Stimulated activated CD8-positive, alpha-beta memory T cell treated with anti-CD3 and anti-CD28 coated beads, Interleukin-15, amount 100 ng/mL, for 4 hours (primary cell): ENCODE measurements at regions not wholly inside any gene's neighbourhood (a gene's known extent, or its start where the extent isn't known, plus 50 kb on each side); places are given as distances from the start of the nearest gene placed in this dataset.

Experiments
- DNase-seq, 2 donors: peaks; one replicate each; pipeline ENCODE4 v3.0.0-alpha.2; 2020; ENCODE audit warnings: low read depth in 2 of 2

DNA sequence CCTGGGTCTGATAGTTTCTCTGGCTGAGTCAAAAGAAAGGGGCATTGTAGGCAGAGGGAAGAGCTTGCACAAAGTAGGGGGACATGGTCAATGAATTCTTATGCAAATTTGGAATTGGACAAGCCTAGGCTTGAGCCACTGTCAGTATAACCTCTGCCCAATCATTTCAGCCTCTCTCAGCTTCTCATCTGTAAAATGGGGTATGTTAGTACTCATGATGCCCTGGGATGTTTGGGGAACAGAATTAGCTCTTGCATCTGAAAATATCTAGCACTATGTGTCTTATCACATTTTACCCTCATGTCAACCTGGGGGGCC is 148.6 kb downstream of the DHX35 start:
- no peak for DNase-seq

DNA sequence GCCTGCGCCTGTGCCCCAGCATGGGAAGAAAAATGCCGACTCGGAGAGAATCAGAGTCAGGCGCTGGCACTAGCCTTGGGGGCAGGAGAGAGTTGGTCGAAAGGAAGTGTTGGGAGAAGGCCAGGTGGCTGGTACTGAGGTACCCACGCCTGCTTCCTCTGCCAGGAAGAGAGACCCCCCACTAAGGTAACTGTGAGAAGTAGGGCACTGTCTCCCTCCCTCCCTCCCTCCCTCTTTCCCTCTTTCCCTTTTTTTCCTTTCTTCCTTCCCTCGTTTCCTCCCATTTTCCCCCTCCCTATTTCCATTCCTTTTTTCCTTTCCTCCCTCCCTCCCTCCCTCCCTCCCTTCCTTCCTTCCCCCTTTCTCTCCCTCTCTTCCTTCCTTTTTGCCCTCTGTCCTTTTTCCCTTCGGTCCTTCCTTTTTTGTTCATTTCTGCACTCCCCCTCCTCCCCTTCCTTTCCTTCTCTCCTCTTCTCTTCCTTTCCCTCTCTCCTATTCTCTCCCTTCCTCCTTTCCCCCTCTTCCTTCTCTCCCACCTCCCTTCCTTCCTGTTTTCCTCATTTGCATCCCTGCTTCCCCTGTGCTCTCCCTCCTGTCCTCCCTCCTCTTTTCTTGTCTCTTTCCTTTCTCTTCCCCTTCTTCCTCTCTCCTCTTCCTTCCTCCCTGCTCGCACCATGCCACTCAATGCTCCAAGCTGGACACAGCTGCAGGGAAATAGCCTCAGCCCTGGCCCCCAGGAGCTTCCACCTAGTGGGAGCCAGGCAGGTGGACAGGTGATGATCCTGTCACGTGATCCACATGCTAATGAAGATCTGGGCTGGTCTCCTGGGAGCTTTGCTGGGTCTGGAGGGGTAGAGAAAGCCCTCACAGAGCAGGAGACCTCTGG is 148.0 kb downstream of the DHX35 start:
- DNase-seq, result no peak

DNA sequence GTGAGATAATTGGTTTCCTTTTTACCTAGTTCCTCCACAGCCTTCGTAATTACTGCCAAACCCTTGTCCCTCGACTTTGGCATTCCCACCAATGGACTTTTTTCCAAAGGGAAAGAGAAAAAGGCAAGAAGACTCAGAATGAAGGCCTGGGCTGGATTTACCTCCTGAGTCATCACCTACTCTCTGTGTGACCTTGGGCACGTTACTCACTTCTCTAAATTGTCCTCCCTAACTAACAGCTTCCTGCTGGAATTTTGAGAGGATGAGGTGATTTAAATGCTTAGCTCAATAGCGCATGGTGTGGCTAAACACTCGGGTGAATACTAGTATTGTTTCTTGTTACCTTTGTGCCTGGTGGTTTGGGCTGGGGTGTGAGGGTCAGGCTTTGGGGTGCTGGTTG is 146.6 kb downstream of the DHX35 start:
- DNase-seq, result no peak

DNA sequence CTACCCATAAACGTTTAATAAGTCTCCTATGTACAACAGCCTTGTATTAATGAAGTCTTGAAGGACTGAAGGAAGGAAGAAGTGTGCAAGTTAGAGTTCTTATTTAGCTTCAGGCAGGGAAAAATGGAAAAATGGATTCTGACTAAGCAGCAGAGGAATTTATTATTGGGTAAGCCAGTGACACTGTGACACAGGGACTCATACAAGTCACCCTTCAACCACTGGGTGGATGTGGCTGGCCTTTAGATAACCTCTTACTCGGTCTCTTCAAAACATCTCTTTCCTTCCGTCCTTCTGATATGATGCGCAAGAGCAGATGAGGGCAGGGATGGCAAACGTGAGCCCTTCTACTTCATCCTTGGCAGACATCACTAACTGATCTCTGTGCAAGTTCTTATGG is 145.6 kb downstream of the DHX35 start:
- no peak for DNase-seq

DNA sequence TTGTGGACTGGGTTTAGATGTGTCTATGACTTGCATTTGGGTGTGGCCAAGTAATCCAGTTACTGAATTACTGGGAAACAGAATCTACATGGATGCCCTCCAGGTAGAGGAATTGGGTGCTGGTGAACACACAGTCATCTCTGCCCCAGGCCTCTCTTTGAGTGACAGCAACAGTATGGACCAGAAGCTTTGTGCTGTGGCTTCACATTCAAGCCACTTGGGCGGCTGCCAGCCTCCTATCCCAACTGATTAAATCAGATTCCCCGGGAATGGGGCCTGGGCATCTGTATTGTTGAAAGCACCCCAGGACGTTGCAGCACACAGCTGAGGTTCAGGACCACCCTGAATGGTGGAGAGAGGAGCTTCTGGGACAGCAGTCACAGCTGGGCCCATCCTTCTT is 144.6 kb downstream of the DHX35 start:
- DNase-seq, result no peak

DNA sequence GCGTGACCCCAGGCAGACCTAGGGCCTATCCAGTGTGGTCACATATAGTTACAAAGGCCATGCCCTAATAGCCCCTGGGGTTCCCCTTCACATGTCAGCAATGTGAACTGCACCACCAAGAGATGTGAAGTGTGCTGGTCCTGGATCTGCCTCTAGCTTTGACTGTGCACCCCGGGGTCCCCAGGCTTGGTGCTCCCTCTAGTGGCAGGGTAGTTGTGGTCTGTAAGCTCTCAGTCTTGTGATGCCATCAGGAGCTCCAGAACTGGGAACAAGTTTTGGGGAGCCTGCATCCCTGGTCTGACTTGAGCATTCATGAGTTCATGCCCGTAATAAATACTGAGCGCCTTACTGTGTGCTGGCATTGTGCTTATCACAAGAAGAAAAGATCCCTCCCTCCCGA is 143.4 kb downstream of the DHX35 start:
- no peak for DNase-seq

DNA sequence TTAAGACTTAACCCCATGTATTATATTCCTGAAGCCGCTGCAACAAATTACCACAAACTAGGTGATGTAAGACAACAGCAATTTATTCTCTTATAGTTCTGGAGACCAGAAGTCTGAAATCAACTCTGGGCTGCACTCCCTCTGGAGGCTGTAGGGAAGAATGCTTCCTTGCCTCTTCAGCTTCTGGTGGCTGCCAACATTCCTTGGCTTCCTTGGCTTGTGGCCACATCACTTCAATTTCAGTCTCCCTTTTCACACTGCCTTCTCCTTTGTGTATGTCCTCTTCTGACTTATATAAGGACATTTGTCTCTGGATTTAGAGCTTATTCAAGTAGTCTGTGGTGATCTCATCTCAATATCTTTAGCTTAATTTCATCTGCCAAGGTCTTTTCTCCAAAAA is 141.6 kb downstream of the DHX35 start:
- no peak for DNase-seq

DNA sequence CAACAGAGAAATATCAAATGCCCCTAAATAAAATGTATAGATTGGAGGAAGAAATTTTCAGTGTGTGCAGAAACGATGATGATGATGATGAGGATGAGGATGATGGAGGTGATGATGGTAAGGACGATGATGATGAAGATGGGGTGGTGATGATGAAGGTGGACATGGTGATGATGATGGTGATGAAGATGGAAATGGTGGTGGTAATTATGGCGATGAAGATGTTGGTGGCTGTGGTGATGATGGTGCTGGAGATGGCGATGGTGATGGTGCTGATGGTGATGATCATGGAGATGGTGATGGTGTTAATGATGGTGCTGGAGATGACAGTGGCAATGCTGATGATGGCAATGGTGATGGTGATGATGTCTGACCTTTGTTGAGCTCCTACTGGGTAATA is 141.2 kb downstream of the DHX35 start:
- DNase-seq, result no peak

DNA sequence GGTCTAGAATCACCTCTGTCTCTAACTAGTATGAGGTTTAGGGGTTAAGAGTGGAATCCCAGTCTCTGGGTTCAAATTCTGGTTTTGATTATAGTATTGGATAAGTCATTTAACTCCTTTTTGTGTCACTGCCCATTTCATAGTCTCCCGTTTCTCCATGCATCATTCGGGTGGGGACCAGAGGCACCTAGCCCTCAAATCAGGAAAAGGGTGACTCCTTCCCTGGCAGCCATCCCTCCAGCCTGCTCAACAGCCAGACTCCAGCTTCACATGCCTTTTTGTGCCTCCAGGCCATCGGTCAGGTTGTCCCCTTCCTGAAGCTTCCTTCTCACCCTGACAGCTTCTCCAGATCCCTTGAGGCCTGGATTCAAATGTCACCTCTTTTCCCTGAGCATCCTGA is 139.8 kb downstream of the DHX35 start:
- no peak for DNase-seq

DNA sequence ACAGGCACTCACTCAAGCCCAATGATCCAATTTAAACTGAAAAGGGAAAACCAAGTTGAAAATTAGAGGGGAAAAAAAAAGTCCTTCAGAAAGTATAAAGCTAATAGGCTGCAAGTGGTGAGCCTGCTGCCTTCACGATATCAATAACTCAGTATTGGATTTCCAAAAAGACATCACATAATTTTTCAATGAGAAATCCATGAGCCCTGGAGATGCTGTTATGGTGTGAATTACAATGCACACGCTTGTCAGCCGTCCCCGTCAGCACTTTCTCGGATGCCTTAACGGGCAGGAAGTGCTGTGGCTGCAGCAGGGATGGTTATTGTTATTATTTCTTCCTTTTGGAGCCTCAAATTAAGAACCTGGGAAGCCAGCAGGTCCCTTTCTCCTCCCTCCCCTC is 138.5 kb downstream of the DHX35 start:
- no peak for DNase-seq

DNA sequence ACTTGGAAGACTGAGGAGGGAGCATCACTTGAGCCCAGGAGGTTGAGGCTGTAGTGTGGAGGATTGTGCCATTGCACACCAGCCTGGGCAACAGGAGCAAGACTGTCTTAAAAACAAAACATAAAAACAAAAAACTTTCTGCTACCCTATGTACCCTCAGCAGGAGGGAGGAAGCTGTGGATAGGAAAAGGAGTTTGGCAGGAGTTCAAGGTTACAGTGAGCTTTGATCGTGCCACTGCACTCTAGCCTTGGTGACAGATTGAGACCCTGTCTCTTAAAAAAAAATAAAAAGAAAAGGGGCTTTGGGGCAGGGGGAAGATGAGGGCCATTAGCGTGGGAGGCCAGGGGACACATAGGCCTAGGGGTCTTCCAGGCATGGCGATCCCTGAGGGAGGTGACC is 135.7 kb downstream of the DHX35 start:
- DNase-seq, result no peak

DNA sequence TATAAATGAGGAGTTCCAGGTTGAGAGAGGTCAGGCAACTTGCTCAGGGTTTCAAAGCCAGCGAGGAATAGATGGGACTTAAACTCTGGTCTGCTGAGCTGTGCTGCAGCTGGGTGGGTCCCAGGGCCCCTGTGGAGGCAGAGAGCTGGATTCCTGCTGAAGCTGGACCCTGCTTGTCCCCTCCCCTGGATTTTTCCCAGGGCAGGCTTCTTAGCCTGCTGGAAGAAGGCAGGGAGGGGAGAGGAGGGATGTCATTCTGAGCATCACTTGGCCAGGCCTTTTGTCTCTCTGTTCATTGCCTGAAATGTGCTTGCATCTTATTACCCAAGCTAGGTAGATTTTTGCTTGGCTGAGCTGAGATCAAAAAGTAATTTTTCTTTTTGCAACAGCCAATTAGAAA is 133.7 kb downstream of the DHX35 start:
- no peak for DNase-seq

DNA sequence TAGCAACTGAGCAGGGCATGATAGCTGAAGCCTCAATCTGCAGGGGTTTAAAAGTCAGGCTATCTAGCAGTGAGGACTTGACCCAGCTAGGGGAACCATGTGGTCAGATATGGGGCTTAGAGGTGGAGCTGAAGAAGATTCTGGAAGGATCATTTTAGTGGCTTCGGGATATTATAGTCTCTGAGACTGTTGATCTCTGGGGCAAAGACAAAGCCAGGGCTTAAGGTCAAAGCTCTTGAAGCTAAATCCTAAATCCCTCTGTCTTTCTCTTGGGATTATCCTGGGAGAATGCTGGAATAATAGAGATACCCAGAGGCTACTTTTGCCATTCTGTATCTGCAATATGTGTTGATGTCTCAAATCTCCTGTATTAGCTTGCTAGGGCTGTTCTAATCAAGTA is 132.2 kb downstream of the DHX35 start:
- no peak for DNase-seq

DNA sequence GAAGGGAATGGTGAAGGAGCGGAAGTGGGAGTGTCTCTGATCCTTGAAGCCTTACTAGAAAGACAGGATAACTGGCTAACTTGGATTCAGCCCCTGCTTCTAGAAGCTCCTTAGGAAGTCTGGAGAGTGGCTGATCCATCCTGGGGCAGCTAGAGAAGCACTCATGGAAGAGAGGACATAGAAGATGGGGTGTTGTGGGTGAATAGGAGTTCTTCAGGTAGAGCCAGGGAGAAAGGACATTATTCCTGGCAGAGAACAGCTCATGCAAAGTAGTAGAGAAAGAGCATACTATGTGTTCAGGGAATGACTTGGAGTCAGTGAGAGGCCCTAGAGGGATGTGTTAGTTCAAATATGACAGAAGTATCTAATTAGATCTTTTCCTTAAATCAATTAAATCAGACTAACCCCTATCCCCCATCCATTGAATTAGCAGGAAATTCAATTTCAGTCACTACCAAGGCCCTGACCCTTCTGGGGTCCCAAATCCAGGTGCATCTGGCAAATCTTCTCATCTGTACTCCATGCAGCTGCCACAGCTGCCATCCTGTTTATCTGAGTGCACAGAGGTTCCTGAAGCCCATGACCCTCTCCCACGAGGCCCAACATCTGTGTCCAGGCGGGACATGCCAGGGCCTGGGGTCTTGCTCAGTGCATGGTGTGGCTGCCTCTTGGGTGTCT is 130.7 kb downstream of the DHX35 start:
- DNase-seq, result no peak

DNA sequence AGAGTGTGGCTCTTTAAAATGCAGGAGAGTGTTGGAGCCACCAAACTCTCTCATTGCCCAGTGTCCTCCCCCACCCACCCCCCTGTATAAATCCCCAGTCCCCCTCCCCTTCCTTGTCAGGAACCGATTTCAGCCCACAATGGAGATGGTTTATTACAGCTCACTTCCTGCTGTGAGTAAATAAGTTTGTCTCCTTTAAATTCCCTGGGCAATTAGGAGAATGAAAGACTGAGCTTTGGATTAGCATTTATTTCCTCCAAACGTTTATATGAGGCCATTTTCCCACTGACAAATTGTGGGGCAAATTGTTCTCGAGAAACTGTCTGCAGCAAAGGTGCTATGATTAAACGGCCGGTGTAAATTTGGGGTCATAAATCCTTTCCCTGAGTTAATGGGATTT is 128.8 kb downstream of the DHX35 start:
- DNase-seq, result no peak

DNA sequence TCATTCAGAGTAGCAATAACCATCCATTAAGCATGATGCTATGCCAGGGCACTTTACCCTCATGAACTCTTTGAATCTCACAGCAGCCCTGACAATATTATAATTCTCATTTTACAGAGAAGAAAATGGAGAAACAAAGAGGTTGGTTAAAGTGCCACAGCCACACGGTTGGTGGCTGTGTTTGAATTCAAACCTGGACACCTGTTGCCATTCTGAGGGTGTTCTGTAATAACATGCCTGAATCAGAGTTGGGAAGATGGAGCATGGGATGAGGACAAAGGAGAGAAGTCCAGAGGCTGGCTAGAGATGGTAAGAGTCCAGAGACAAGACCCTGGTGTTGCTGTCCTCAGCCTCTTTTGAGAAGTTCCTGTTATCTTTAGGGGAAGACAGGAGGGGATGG is 127.7 kb downstream of the DHX35 start:
- DNase-seq, result no peak
